GM18858 (cell line): ENCODE measurements at regions not wholly inside any gene's neighbourhood (a gene's known extent, or its start where the extent isn't known, plus 50 kb on each side); places are given as distances from the start of the nearest gene placed in this dataset.
"Not testable (repeated sequence)": the region's sequence is repeated elsewhere in the genome, so short reads cannot be mapped to it uniquely, and the experiment has no call there.

Source experiments
- ATAC-seq: cut with Tn5 transposase; IDR thresholded peaks from one replicate; pipeline ENCODE4 v1.9.1; 2021; ENCODE audit not compliant: unreplicated experiment

DNA sequence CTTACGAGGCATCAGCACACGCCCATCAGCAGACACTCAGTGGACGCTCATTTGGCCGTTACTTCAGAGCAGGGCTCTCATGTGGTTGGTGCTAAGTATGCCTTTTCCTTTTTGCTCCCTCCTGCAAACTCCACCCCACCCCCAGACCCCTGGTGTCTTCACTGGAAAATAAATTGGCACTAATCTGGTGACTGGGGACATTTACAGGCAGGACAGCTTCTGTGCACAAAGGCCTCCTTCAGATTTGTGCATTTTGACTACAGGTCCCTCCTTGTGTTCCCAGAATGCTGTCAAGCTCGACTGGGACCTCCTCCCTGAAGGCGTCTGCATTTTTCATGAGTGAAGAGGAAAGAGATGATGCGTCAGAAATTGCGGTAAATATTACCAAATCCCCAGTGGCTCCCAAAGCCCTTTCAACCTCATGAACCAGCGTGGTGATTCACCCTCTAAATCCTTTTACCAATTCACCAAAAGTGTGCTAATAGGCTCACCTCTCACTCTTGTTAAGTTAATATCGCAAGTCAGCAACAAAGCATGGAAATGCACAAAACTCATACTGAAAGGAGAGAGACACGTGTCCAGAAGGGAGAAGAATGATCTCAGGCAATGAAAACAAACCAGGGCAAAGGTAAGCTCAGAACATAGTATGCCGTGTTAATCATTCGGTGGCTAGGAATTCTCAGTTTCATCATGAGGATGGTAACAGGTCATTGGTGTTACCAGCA lies 119.0 kb downstream of the NKX6-1 start:
- ATAC-seq = no peak

DNA sequence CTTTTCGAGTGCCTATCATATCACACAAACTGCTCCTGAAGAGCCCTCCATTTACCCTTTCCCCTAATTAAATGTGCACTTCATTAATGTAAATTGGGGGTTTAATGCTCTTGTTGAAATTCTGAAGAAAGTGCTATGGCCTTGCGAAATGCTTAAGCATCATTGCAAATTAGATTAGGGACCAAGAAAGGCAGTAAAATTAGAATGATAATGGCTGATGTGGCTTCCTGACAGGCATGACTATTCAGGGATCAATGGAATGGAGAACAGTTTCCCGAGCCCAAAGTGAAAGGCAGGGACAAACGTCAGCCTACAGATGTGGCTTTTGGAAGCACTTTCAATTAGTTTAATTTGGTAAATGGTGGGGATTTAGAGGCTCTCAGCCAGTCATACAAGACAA lies 120.1 kb downstream of the NKX6-1 start:
- ATAC-seq = no peak

DNA sequence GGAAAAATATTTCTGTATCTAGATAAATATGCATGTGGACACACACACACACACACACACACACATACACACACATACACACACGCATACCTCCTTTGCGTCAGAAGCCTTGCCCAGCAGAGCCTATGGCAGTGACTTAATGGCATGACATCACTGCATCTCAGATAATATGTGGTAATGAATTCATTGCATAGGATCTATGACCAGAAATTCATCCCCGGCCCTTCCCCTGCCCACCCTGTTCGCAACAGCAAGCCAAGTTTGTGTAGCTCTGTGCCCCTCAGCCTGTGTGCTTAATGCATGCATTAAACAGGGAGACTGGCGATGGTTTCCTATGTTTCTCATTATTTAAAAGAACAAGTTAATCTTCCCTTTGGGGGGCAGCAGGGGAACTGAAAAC lies 120.7 kb downstream of the NKX6-1 start:
- ATAC-seq = no peak

GRCh38 chr4:84366907-84367306 lies 132.2 kb downstream of the NKX6-1 start:
- no peak for ATAC-seq

- no peak for ATAC-seq
These were observed 132.9 kb downstream of the NKX6-1 start for GRCh38 chr4:84366161-84366560.

DNA sequence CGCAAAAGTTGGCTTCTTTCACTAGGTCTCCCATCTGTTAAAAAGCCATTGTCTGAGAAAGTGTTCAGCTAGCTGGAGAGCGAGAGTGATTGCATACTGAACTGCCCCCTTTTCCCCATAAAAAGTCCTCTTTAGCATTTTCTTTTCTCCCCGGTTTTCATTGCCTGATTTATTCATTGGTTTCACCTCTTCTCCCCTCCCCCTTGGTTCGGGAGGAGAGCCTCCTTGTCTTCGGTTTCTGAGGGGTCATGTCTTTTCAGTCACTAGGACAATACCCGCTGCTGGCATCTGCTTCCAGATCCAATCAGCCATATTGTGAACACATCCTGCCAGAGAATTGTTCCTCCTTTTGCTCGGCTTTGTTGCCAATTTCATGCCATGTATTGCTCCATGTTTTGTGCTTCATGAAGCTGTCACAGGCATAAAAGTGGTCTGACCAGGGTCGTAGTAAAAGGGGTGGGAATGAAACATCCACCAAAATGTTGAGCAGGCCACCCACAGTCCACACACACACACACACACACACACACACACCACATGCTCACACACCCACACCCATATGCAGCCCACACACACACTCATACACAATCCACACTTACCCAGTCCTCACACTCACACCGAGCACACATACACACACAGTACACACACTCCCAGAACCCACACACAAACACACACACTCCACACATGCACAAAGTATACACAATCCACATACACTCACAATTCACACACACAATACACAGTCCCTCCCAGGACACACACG lies 136.0 kb downstream of the NKX6-1 start:
- ATAC-seq = no peak

DNA sequence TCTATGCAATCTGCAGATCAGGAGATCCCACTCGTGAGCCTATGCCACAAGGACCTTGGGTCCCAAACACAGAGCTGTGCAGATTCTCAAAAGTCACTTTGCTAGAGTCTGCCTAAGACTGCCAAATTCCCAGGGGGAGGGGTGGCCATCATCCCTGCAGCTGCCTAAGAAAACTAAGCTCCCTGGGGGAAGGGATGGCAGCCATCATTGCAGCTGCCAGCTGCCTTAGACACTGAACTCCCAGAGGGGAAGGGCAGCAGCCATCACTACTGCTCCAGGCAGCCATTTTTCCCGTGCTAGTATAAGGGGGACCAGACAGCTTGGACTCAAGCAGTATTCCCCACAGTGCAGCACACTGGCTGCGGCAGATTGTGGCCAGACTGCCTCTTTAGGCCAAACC lies 156.9 kb downstream of the NKX6-1 start:
- ATAC-seq = no peak

DNA sequence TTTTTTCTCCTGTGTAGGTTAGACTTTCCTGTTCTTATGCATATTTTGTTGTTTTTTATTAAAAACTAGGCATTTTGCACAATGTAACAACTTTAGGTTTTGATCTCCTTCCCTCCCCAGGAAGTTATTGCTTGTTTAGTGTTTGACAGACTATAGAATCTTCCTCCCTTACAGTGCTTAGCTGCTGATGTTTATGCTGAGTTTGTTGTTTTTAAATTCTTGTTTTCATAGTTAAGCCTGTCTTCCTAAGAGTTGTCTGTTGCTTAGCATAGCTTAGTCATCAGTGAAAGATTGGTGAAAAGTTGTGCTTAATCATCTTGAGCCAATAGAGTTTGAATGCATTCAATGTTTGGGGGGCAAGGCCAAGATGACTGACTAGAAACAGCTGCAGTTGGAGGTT lies 157.5 kb downstream of the NKX6-1 start:
- ATAC-seq = no peak

- ATAC-seq = no peak
These were observed 160.7 kb downstream of the NKX6-1 start for GRCh38 chr4:84338367-84338766.

- no peak for ATAC-seq
These were observed 162.0 kb downstream of the NKX6-1 start for GRCh38 chr4:84336964-84337705.

GRCh38 chr4:84327526-84327925 lies 171.6 kb downstream of the NKX6-1 start:
- no peak for ATAC-seq

- no peak for ATAC-seq
These were observed 173.5 kb downstream of the NKX6-1 start for GRCh38 chr4:84325625-84326024.

DNA sequence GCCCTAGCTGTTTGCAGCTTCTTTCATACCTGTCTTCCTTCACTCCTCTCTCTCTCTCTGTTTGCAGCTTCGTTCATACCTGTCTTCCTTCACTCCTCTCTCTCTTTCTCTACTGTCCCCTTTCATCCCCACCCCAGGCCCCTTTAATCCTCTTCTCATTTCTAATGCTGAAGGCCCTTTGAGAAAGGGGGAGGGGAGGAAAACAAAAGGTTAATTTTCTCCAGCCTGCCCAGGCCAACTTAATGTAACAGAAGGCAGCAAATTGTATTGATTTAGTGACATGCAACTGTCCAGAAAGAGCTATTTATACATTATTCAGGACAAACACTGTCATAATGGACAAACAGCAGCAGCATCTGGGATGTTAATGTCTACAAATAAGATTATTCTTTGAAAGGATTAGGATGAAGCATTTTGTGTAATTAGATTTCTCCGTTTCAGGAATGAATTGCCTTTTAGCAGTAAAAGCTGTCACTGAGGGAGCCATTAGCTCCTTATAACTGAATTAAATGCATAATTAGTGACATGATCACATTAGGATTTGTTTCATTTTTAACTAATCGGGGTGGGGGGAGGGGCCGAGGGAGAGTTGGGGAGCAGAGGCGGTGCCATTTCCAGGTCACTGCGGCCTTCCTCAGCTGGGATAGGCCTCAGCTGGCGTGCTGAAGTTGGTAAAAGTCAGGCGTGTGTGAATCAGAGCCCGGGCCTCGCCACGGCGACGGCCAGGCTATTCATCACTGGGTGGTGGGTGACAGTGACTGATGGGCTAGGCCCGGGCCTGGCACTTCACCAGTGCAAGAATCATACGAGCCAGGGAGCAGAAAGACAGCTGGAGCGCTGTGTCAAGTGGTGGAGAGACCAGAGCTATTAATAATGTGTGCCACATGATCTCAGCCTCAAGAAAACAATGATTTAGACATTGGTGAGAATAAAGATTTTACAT lies 174.5 kb downstream of the NKX6-1 start:
- no peak for ATAC-seq

DNA sequence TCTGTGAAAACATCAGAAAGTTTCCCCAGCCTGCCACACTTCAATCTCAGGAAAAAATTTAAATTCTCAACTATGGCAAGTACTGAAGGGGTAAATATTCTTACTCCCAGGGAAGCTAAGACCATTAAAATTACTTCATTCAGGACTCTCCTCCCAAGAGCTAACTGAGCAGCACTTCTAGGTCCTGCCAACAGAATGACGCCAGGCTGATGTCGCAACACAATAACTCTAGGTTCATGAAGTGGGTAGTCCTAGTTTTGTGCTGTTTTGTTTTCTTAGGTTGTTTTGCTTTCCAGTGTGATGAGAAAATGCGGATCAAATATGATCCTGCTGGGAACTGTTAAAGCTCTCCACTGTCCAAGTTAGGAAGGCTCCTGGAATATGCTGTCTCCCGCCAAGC lies 180.0 kb downstream of the NKX6-1 start:
- ATAC-seq = no peak

GRCh38 chr4:84317513-84317912 lies 181.6 kb downstream of the NKX6-1 start:
- ATAC-seq = no peak

DNA sequence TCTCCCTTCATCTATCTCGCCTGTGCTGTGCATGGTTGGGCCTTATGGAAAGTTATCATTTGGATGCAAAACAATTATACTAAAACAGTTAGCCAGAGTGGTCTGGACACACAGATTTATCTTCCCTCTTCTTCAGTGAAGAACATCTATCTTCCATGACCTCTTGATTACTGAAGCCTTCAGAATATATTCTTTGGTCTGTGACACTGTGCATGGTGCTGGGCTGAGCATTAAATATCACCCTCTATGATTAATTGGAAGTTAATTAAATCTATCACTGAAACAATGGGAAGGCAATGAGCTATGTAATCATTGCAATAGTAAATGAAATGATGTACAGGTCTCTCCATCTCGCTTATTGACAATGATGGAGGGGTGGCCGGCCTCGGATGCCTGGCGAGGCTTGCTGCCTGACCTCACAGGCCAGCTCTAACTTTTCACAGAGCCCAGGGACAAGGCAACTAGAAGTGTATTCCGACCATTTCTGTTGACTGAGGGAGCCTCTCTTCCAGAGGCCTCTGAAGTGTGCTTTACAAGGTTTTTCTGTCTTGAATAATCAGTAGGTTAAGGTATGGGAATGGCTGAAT lies 186.6 kb downstream of the NKX6-1 start:
- no peak for ATAC-seq

DNA sequence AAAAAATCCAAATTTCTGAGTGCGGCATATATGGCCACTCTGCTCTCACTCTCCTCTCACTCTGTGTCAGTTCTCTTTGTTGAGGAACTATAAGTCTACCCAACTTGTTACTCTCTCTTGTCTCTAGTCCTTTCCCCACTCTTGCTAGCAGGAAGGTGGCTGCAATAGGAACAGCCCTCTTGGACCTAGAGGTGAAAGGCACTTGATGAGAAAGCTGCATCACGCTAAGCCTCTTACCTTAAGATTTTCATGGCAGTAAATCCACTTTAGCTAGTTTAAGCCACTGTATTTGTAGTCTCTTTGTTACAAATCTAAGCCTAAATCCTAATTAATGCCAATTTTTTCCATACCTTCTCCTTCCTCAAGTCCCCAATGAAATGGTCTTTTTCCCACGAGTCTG lies 189.9 kb downstream of the NKX6-1 start:
- ATAC-seq = no peak

GRCh38 chr4:84298719-84299254 lies 200.3 kb downstream of the NKX6-1 start:
- ATAC-seq = not testable (repeated sequence)

GRCh38 chr4:84298023-84298718 lies 200.9 kb downstream of the NKX6-1 start:
- no peak for ATAC-seq

GRCh38 chr4:84291969-84292368 lies 207.1 kb downstream of the NKX6-1 start:
- ATAC-seq = no peak
